ENCODE measurements at regions not wholly inside any gene's neighbourhood (a gene's known extent, or its start where the extent isn't known, plus 50 kb on each side); places are given as distances from the start of the nearest gene placed in this dataset.

GRCh38 chr9:13467157-13467556 is 187.7 kb upstream of the MPDZ start:
- no peak for TF ChIP-seq POLR2AphosphoS5 (IDR thresholded peaks at IDR 0.05; ENCODE audit: borderline replicate concordance, low read depth, low read length)
- no peak for TF ChIP-seq EZH2 (IDR thresholded peaks at IDR 0.05)
- TF ChIP-seq FOXP2 (optimal IDR thresholded peaks at IDR 0.05; ENCODE audit: control extremely low read depth, extremely low read length, insufficient read depth), result no peak

Measured in SK-N-MC (cell line).